ENCODE measurements at regions not wholly inside any gene's neighbourhood (a gene's known extent, or its start where the extent isn't known, plus 50 kb on each side); places are given as distances from the start of the nearest gene placed in this dataset.

DNA sequence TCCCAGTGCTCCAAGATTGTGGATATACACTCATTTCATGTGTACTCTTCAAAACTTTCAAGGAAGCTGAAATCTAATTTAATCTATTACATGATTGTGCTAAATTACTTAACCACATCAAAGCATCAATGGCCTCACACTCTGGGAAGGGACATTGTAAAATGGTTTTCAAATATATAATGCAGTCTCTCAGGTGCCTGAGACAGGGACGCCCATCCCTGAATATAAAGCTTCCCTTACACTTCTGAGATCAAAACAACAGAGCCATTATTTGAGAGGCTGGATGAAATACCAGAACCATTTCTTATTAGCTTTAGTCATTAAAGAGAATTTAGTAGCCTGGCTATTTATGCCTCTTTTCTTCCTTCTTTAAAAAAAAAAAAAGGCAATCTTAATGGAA lies 259.2 kb upstream of the NFIA start:
- no peaks in the 10 kb centered on the region for H3K4me1 Mint-ChIP-seq
- peaks cover 5% of the 10 kb centered on the region for H3K36me3 Mint-ChIP-seq
- ATAC-seq (no peak), DNase-seq (ENCODE audit: low spot score) (no peak)
- no peak for TF ChIP-seq ATF1 (CRISPR knock-in tag; IDR thresholded peaks at IDR 0.05)
- no peak for TF ChIP-seq MXD4 (CRISPR knock-in tag; IDR thresholded peaks at IDR 0.05; ENCODE audit: borderline replicate concordance)
- TF ChIP-seq, protein P1, sequence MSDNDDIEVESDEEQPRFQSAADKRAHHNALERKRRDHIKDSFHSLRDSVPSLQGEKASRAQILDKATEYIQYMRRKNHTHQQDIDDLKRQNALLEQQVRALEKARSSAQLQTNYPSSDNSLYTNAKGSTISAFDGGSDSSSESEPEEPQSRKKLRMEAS (CRISPR knock-in tag; IDR thresholded peaks at IDR 0.05) = no peak
- TF ChIP-seq SOX15 (CRISPR knock-in tag; IDR thresholded peaks at IDR 0.05) = no peak
- TF ChIP-seq KAT7 (CRISPR knock-in tag; IDR thresholded peaks at IDR 0.05; ENCODE audit: borderline replicate concordance) = no peak
- TF ChIP-seq, protein P2, sequence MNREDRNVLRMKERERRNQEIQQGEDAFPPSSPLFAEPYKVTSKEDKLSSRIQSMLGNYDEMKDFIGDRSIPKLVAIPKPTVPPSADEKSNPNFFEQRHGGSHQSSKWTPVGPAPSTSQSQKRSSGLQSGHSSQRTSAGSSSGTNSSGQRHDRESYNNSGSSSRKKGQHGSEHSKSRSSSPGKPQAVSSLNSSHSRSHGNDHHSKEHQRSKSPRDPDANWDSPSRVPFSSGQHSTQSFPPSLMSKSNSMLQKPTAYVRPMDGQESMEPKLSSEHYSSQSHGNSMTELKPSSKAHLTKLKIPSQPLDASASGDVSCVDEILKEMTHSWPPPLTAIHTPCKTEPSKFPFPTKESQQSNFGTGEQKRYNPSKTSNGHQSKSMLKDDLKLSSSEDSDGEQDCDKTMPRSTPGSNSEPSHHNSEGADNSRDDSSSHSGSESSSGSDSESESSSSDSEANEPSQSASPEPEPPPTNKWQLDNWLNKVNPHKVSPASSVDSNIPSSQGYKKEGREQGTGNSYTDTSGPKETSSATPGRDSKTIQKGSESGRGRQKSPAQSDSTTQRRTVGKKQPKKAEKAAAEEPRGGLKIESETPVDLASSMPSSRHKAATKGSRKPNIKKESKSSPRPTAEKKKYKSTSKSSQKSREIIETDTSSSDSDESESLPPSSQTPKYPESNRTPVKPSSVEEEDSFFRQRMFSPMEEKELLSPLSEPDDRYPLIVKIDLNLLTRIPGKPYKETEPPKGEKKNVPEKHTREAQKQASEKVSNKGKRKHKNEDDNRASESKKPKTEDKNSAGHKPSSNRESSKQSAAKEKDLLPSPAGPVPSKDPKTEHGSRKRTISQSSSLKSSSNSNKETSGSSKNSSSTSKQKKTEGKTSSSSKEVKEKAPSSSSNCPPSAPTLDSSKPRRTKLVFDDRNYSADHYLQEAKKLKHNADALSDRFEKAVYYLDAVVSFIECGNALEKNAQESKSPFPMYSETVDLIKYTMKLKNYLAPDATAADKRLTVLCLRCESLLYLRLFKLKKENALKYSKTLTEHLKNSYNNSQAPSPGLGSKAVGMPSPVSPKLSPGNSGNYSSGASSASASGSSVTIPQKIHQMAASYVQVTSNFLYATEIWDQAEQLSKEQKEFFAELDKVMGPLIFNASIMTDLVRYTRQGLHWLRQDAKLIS (CRISPR knock-in tag; IDR thresholded peaks at IDR 0.05; ENCODE audit: borderline replicate concordance) = no peak
- TF ChIP-seq FOXK1 (CRISPR knock-in tag; IDR thresholded peaks at IDR 0.05) = no peak
- no peak for TF ChIP-seq RORB (CRISPR knock-in tag; IDR thresholded peaks at IDR 0.05)
- no peak for TF ChIP-seq ZNF263 (CRISPR knock-in tag; IDR thresholded peaks at IDR 0.05; ENCODE audit: low read depth)
- TF ChIP-seq TP53 (CRISPR knock-in tag; IDR thresholded peaks at IDR 0.05) = no peak
- no peak for TF ChIP-seq ESRRA (CRISPR knock-in tag; IDR thresholded peaks at IDR 0.05; ENCODE audit: borderline replicate concordance)
- no peak for TF ChIP-seq ELF4 (CRISPR knock-in tag; IDR thresholded peaks at IDR 0.05; ENCODE audit: low read depth)
- TF ChIP-seq, protein P3, sequence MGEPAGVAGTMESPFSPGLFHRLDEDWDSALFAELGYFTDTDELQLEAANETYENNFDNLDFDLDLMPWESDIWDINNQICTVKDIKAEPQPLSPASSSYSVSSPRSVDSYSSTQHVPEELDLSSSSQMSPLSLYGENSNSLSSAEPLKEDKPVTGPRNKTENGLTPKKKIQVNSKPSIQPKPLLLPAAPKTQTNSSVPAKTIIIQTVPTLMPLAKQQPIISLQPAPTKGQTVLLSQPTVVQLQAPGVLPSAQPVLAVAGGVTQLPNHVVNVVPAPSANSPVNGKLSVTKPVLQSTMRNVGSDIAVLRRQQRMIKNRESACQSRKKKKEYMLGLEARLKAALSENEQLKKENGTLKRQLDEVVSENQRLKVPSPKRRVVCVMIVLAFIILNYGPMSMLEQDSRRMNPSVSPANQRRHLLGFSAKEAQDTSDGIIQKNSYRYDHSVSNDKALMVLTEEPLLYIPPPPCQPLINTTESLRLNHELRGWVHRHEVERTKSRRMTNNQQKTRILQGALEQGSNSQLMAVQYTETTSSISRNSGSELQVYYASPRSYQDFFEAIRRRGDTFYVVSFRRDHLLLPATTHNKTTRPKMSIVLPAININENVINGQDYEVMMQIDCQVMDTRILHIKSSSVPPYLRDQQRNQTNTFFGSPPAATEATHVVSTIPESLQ (CRISPR knock-in tag; IDR thresholded peaks at IDR 0.05) = no peak
- TF ChIP-seq HMGXB4 (CRISPR knock-in tag; IDR thresholded peaks at IDR 0.05) = no peak
- TF ChIP-seq, protein P4, sequence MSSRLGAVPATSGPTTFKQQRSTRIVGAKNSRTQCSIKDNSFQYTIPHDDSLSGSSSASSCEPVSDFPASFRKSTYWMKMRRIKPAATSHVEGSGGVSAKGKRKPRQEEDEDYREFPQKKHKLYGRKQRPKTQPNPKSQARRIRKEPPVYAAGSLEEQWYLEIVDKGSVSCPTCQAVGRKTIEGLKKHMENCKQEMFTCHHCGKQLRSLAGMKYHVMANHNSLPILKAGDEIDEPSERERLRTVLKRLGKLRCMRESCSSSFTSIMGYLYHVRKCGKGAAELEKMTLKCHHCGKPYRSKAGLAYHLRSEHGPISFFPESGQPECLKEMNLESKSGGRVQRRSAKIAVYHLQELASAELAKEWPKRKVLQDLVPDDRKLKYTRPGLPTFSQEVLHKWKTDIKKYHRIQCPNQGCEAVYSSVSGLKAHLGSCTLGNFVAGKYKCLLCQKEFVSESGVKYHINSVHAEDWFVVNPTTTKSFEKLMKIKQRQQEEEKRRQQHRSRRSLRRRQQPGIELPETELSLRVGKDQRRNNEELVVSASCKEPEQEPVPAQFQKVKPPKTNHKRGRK (CRISPR knock-in tag; IDR thresholded peaks at IDR 0.05; ENCODE audit: borderline replicate concordance) = no peak
- TF ChIP-seq, protein P5, sequence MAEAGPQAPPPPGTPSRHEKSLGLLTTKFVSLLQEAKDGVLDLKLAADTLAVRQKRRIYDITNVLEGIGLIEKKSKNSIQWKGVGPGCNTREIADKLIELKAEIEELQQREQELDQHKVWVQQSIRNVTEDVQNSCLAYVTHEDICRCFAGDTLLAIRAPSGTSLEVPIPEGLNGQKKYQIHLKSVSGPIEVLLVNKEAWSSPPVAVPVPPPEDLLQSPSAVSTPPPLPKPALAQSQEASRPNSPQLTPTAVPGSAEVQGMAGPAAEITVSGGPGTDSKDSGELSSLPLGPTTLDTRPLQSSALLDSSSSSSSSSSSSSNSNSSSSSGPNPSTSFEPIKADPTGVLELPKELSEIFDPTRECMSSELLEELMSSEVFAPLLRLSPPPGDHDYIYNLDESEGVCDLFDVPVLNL (CRISPR knock-in tag; IDR thresholded peaks at IDR 0.05; ENCODE audit: borderline replicate concordance, low read depth) = no peak
- no peak overlapping the region for H3K4me3 Mint-ChIP-seq
- H3K27me3 Mint-ChIP-seq (ENCODE audit: low read depth) = no peaks in the 10 kb centered on the region
- no peak overlapping the region for H3K27ac Mint-ChIP-seq
- H3K9me3 Mint-ChIP-seq = peaks cover 16% of the 10 kb centered on the region
- ChIA-PET POLR2A (no interaction called here), CTCF (no interaction called here)
